BLaER1 (cell line): ENCODE measurements at regions not wholly inside any gene's neighbourhood (a gene's known extent, or its start where the extent isn't known, plus 50 kb on each side); places are given as distances from the start of the nearest gene placed in this dataset.

ENCODE experiments used
- H3K27ac ChIP-seq: shearing (Covaris generic); formaldehyde crosslinking; 2 replicates; pipeline ENCODE4 v1.8.1; 2022
- H3K27me3 ChIP-seq: shearing (Covaris generic); formaldehyde crosslinking; 2 replicates; pipeline ENCODE4 v1.8.1; 2022
- H3K36me3 ChIP-seq: shearing (Covaris generic); formaldehyde crosslinking; 2 replicates; pipeline ENCODE4 v1.8.1; 2022
- H3K4me1 ChIP-seq: shearing (Covaris generic); formaldehyde crosslinking; 2 replicates; pipeline ENCODE4 v1.8.1; 2022
- H3K4me2 ChIP-seq: shearing (Covaris generic); formaldehyde crosslinking; 2 replicates; pipeline ENCODE4 v1.8.1; 2022
- H3K4me3 ChIP-seq: shearing (Covaris generic); formaldehyde crosslinking; 2 replicates; pipeline ENCODE4 v1.8.1; 2022
- H3K9ac ChIP-seq: shearing (Covaris generic); formaldehyde crosslinking; 2 replicates; pipeline ENCODE4 v1.8.1; 2022
- H3K9me3 ChIP-seq: shearing (Covaris generic); formaldehyde crosslinking; 2 replicates; pipeline ENCODE4 v1.8.1; 2022
- H4K20me1 ChIP-seq: shearing (Covaris generic); formaldehyde crosslinking; 2 replicates; pipeline ENCODE4 v1.8.1; 2022
- Cebpa-rat ChIP-seq: shearing (Covaris generic); IDR thresholded peaks from 2 replicates; pipeline ENCODE4 v1.8.1; 2022

- Histone ChIP-seq H3K27ac (no peak overlapping the region), H4K20me1 (peaks cover 4% of the 10 kb centered on the region; the same call in 1 of the 2 replicates)
Observed at GRCh38 chr3:159771865-159772611, 216.6 kb upstream of the IL12A start.

DNA sequence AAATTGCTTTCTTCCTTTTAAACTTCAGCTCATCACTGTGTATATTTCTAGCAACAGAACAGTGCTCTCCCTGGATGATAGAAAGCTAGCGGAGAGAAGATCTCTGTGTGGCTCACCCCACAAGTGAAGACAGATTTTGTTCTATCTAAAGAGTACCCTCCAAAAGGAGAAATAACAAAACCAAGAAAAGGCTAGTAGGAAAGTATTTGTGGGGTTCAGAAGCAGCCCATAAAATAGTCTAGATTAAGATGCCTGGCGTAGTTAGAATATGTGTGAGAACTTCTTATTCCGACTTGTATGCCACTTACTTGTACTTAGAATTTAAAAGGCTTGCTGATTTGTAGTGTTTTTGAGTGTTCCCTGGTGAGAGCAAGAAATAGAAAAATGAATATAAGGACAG lies 214.9 kb upstream of the IL12A start:
- TF ChIP-seq Cebpa-rat, result no peak

More at GRCh38 chr3:159771865-159772611, 216.6 kb upstream of the IL12A start:
- Histone ChIP-seq H3K4me2 (no peak overlapping the region), H3K9ac (no peak overlapping the region), H3K4me3 (no peak overlapping the region), H3K27me3 (no peaks in the 10 kb centered on the region), H3K4me1 (no peaks in the 10 kb centered on the region), H3K9me3 (no peaks in the 10 kb centered on the region), H3K36me3 (no peaks in the 10 kb centered on the region; the same call in none of the 2 replicates)
- no peak for TF ChIP-seq Cebpa-rat

GRCh38 chr3:159775372-159775961 lies 213.2 kb upstream of the IL12A start:
- Histone ChIP-seq H3K9ac (no peak overlapping the region), H4K20me1 (peaks cover 1% of the 10 kb centered on the region; the same call in 1 of the 2 replicates), H3K36me3 (no peaks in the 10 kb centered on the region; the same call in none of the 2 replicates), H3K4me1 (no peaks in the 10 kb centered on the region), H3K4me2 (no peak overlapping the region), H3K4me3 (no peak overlapping the region), H3K27me3 (no peaks in the 10 kb centered on the region), H3K9me3 (no peaks in the 10 kb centered on the region), H3K27ac (no peak overlapping the region)
- no peak for TF ChIP-seq Cebpa-rat

More for the DNA sequence above, 214.9 kb upstream of the IL12A start:
- Histone ChIP-seq H3K27me3 (no peaks in the 10 kb centered on the region), H3K36me3 (no peaks in the 10 kb centered on the region; the same call in none of the 2 replicates), H3K4me1 (no peaks in the 10 kb centered on the region), H3K9me3 (no peaks in the 10 kb centered on the region), H4K20me1 (peaks cover 4% of the 10 kb centered on the region; the same call in 1 of the 2 replicates), H3K4me2 (no peak overlapping the region), H3K4me3 (no peak overlapping the region), H3K9ac (no peak overlapping the region), H3K27ac (no peak overlapping the region)

DNA sequence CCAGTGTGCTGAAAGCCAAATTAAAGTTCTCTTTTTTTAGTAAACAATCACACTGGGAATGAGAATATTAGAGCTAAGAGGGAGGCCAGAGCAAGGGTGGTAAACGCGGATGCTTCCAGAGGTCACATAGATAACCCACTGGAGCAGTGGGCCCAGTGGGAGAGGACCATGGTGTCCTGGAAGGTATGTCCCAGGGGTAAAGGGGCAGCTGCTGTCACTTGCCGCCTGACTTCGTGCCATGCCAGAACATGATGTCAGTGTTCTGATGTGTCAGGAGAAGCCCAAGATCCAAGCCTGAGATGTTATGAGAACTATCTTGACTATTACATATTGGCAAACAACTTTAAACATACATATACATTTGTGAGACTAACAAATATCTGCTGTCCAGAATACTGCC lies 211.9 kb upstream of the IL12A start:
- no peak overlapping the region for H3K9ac ChIP-seq

DNA sequence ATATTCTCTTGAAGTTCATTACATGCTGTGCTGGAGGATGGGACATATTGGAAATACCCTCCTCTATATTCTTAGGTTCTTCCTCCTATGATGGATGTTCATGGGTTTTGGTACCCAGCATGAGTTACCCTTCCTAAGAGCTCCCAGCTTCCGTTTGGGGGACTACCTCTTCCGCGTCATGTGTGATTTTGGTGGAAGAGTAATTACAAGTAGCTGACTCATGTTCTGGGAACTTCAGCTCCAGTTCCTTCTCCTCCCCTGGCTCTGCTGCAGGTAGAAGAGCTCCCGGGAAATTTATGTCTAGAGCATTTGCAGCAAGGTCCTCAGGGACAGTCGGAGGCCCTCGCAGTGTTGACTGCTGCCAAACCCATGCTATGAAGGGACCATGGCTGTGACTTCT lies 208.8 kb upstream of the IL12A start:
- Histone ChIP-seq H3K27me3 (no peaks in the 10 kb centered on the region), H3K4me3 (no peak overlapping the region), H3K4me1 (no peaks in the 10 kb centered on the region), H3K9me3 (no peaks in the 10 kb centered on the region), H4K20me1 (no peaks in the 10 kb centered on the region), H3K4me2 (no peak overlapping the region), H3K9ac (no peak overlapping the region), H3K27ac (no peak overlapping the region), H3K36me3 (no peaks in the 10 kb centered on the region; the same call in 1 of the 2 replicates)
- TF ChIP-seq Cebpa-rat, result no peak

More for the DNA sequence above, 211.9 kb upstream of the IL12A start:
- Histone ChIP-seq H3K27me3 (no peaks in the 10 kb centered on the region), H3K4me2 (no peak overlapping the region), H3K9me3 (no peaks in the 10 kb centered on the region), H3K27ac (no peak overlapping the region), H3K4me3 (no peak overlapping the region), H3K36me3 (no peaks in the 10 kb centered on the region; the same call in none of the 2 replicates), H3K4me1 (no peaks in the 10 kb centered on the region), H4K20me1 (no peaks in the 10 kb centered on the region)
- TF ChIP-seq Cebpa-rat, result no peak

DNA sequence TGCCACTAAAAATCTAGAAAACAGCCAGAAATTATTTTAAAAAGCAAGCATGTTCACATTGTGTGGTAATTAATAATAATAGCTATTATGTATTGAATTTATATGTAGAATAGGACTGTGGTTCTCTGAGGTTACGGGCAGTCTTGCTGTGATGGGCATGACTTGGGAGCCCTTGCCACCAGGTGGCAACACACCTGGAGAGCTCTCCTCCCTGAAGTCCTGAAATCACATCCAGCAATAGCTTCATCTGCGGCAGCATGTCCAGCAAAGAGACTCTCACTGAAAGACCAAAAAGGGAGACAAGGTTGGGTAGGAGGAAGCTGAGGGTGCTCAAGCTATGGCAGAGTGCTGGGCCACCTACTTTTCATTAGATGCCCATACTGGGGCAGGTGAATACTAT lies 206.8 kb upstream of the IL12A start:
- Histone ChIP-seq H3K4me3 (no peak overlapping the region), H3K27me3 (no peaks in the 10 kb centered on the region), H3K4me2 (no peak overlapping the region), H3K9ac (no peak overlapping the region), H4K20me1 (no peaks in the 10 kb centered on the region), H3K27ac (no peak overlapping the region), H3K36me3 (no peaks in the 10 kb centered on the region), H3K4me1 (no peaks in the 10 kb centered on the region), H3K9me3 (no peaks in the 10 kb centered on the region)
- TF ChIP-seq Cebpa-rat, result no peak

DNA sequence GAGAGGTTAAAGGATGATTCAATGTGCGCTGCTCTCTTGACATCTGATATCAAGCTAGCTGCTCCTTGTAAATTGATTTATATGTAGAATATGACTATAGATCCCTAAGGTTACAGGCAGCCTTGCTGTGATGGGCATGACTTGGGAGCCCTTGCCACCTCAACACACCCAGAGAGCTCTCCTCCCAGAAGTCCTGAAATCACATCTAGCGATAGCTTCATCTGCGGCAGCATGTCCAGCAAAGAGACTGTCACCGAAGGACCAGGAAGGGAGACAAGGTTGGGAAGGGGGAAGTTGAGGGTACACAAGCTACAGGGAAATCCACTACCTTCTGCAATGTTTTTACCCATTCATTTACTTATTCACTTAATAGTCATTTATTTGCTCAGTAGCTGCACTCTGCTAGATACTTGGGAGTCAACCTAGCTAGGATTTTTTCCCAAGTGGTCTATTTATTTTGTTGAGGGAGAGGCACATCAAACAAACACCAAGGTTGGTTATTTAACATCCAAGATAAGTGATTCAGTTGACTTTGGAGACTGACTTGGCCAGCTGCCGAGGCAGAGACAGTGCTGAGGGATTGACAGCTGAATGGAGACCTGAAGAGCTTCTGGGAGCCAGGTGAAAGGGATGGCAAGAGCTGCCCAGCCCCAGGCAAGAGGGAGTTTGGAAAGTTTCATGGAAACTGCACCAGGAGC lies 205.8 kb upstream of the IL12A start:
- TF ChIP-seq Cebpa-rat, result no peak
- Histone ChIP-seq H3K4me1 (no peaks in the 10 kb centered on the region), H3K27ac (no peak overlapping the region), H3K36me3 (no peaks in the 10 kb centered on the region), H3K9ac (no peak overlapping the region), H3K4me3 (no peak overlapping the region), H4K20me1 (no peaks in the 10 kb centered on the region), H3K4me2 (no peak overlapping the region), H3K27me3 (no peaks in the 10 kb centered on the region), H3K9me3 (no peaks in the 10 kb centered on the region)

GRCh38 chr3:159783780-159784742 lies 204.6 kb upstream of the IL12A start:
- H3K36me3 ChIP-seq, result no peaks in the 10 kb centered on the region
- no peaks in the 10 kb centered on the region for H3K9me3 ChIP-seq
- H3K27ac ChIP-seq, result no peak overlapping the region
- no peaks in the 10 kb centered on the region for H4K20me1 ChIP-seq
- no peaks in the 10 kb centered on the region for H3K27me3 ChIP-seq
- H3K4me2 ChIP-seq, result no peak overlapping the region
- H3K4me3 ChIP-seq, result no peak overlapping the region
- H3K4me1 ChIP-seq, result no peaks in the 10 kb centered on the region
- no peak for TF ChIP-seq Cebpa-rat
- no peak overlapping the region for H3K9ac ChIP-seq

DNA sequence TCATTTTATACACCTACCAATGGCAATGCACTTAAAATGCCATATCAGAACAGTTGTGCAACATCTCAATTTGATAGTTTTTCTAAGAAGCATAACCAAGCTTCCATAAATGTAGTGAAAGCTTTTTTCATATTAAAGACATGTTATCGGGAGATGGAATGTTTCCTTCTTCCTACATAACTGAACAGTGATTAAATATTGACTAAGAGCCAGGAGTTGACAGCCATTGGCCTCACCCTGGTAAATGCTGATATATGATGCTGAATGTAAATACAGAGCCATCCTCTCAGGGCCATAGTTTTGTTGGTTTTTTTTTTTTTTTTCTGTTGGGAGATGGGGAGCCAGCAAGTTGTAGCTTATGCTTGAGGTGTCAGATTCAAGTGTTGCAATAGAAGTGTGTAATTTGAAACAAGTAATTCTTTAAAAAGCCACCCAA lies 203.3 kb upstream of the IL12A start:
- Histone ChIP-seq H3K27me3 (no peaks in the 10 kb centered on the region), H3K4me1 (no peaks in the 10 kb centered on the region), H3K9me3 (no peaks in the 10 kb centered on the region), H3K36me3 (no peaks in the 10 kb centered on the region), H3K4me3 (no peak overlapping the region), H4K20me1 (no peaks in the 10 kb centered on the region), H3K4me2 (no peak overlapping the region), H3K9ac (no peak overlapping the region), H3K27ac (no peak overlapping the region)
- no peak for TF ChIP-seq Cebpa-rat
